ENCODE measurements at regions not wholly inside any gene's neighbourhood (a gene's known extent, or its start where the extent isn't known, plus 50 kb on each side); places are given as distances from the start of the nearest gene placed in this dataset.

GRCh38 chr22:49503896-49504521, 323.7 kb downstream of the BRD1 start:
- FAIRE-seq = no peak
- no peaks in the 10 kb centered on the region for H4K20me1 ChIP-seq (ENCODE audit: insufficient read depth, low read length)
- no peaks in the 10 kb centered on the region for H3K36me3 ChIP-seq (replicated peaks in 1 of 2; ENCODE audit: control insufficient read depth in 1 of 2, insufficient read depth in 2 of 2, low read length in 2 of 2)
- H3K79me2 ChIP-seq (ENCODE audit: insufficient read depth, low read length) = no peaks in the 10 kb centered on the region
- H3K9me3 ChIP-seq (ENCODE audit: low read length) = 0 out of 2 replicates have a peak, but pooled peaks cover 5% of the 10 kb centered on the region
- no peak for ATAC-seq
- H3K9ac ChIP-seq (ENCODE audit: insufficient read depth, low read depth, low read length) = no peak overlapping the region
- H3K27me3 ChIP-seq (ENCODE audit: control insufficient read depth in 1 of 2, insufficient read depth in 2 of 2, low read length in 2 of 2) = peaks cover 0 to 7% of the 10 kb centered on the region in 2 experiments; a peak in 2 of 5 replicates
- BruUV-seq (replicated peaks) = no TSS peak
- no peak overlapping the region for H2AFZ ChIP-seq (ENCODE audit: low read length)
- CTCF ChIA-PET (ENCODE audit: low intra/inter-chr PET ratio, low total read pairs) = no interaction called here
- peaks cover 12% of the 10 kb centered on the region for H3K4me1 ChIP-seq (ENCODE audit: insufficient read depth, low read length)
- POLR2A ChIA-PET = no interaction called here
- H3K27ac ChIP-seq (ENCODE audit: extremely low read length, insufficient read depth, low read length) = no peak overlapping the region
- DNase-seq (ENCODE audit: low spot score) = no peak
- 0% methylated on average over 6 of the region's 6 CpGs for WGBS (ENCODE audit: low lambda C conversion rate)
- no peak overlapping the region for H3K4me2 ChIP-seq (ENCODE audit: low read depth, low read length)
- TF ChIP-seq ZBTB7B (CRISPR knock-in tag; IDR thresholded peaks at IDR 0.05) = no peak
- in situ Hi-C loops (cut with HindIII; ENCODE audit: extremely low pct_ligation_motif_present, low pct_unique_long_range_greater_than_20kb) = no loop called here
- no peak overlapping the region for H3K4me3 ChIP-seq (replicated peaks in 1 of 3; ENCODE audit: insufficient read depth in 1 of 3, low read depth in 2 of 3, low read length in 3 of 3)
- intact Hi-C loops (cut with micrococcal nuclease; ENCODE audit: unreplicated experiment) = no loop called here

- BruUV-seq (replicated peaks) = no TSS peak
- H3K27me3 ChIP-seq (ENCODE audit: control insufficient read depth in 1 of 2, insufficient read depth in 2 of 2, low read length in 2 of 2) = peaks cover 0 to 7% of the 10 kb centered on the region in 2 experiments; a peak in 2 of 5 replicates
- H3K4me3 ChIP-seq (replicated peaks in 1 of 3; ENCODE audit: insufficient read depth in 1 of 3, low read depth in 2 of 3, low read length in 3 of 3) = no peak overlapping the region
- no peak overlapping the region for H3K27ac ChIP-seq (ENCODE audit: extremely low read length, insufficient read depth, low read length)
- TF ChIP-seq RCOR2 (CRISPR knock-in tag; IDR thresholded peaks at IDR 0.05) = no peak
- TF ChIP-seq ZNF17 (CRISPR knock-in tag; IDR thresholded peaks at IDR 0.05) = no peak
- TF ChIP-seq FLYWCH1 (CRISPR knock-in tag; IDR thresholded peaks at IDR 0.05) = no peak
- no peak for TF ChIP-seq ZNF34 (CRISPR knock-in tag; IDR thresholded peaks at IDR 0.05; ENCODE audit: borderline replicate concordance)
- no peak for TF ChIP-seq DMAP1 (CRISPR knock-in tag; IDR thresholded peaks at IDR 0.05)
- TF ChIP-seq, protein P1, sequence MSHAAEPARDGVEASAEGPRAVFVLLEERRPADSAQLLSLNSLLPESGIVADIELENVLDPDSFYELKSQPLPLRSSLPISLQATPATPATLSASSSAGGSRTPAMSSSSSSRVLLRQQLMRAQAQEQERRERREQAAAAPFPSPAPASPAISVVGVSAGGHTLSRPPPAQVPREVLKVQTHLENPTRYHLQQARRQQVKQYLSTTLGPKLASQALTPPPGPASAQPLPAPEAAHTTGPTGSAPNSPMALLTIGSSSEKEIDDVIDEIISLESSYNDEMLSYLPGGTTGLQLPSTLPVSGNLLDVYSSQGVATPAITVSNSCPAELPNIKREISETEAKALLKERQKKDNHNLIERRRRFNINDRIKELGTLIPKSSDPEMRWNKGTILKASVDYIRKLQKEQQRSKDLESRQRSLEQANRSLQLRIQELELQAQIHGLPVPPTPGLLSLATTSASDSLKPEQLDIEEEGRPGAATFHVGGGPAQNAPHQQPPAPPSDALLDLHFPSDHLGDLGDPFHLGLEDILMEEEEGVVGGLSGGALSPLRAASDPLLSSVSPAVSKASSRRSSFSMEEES (CRISPR knock-in tag; IDR thresholded peaks at IDR 0.05) = no peak
- no peak for TF ChIP-seq YY1 (IDR thresholded peaks at IDR 0.05; ENCODE audit: insufficient read depth, insufficient replicate concordance, low read depth, low read length)
- no peak for TF ChIP-seq ZSCAN21 (CRISPR knock-in tag; IDR thresholded peaks at IDR 0.05; ENCODE audit: borderline replicate concordance)
- TF ChIP-seq, protein P2, sequence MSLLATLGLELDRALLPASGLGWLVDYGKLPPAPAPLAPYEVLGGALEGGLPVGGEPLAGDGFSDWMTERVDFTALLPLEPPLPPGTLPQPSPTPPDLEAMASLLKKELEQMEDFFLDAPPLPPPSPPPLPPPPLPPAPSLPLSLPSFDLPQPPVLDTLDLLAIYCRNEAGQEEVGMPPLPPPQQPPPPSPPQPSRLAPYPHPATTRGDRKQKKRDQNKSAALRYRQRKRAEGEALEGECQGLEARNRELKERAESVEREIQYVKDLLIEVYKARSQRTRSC (CRISPR knock-in tag; IDR thresholded peaks at IDR 0.05; ENCODE audit: low read depth) = no peak
- TF ChIP-seq PAX8 (CRISPR knock-in tag; IDR thresholded peaks at IDR 0.05; ENCODE audit: borderline replicate concordance) = no peak
- TF ChIP-seq ZNF263 (CRISPR knock-in tag; IDR thresholded peaks at IDR 0.05) = no peak
- TF ChIP-seq CTCF (CRISPR knock-in tag; IDR thresholded peaks at IDR 0.05) = no peak
- no peak for TF ChIP-seq ZFX (CRISPR knock-in tag; IDR thresholded peaks at IDR 0.05; ENCODE audit: low read depth)
- TF ChIP-seq HMG20B (CRISPR knock-in tag; conservative IDR thresholded peaks at IDR 0.05) = no peak
- no peak for TF ChIP-seq ZNF75D (CRISPR knock-in tag; IDR thresholded peaks at IDR 0.05; ENCODE audit: borderline replicate concordance)
- ChIA-PET POLR2A (no interaction called here), CTCF (ENCODE audit: low intra/inter-chr PET ratio, low total read pairs) (no interaction called here)
- intact Hi-C loops (cut with micrococcal nuclease; ENCODE audit: unreplicated experiment) = no loop called here
- H3K9me3 ChIP-seq (ENCODE audit: low read length) = 0 out of 2 replicates have a peak, but pooled peaks cover 5% of the 10 kb centered on the region
- H3K4me2 ChIP-seq (ENCODE audit: low read depth, low read length) = no peak overlapping the region
- H3K4me1 ChIP-seq (ENCODE audit: insufficient read depth, low read length) = peaks cover 12% of the 10 kb centered on the region
- H3K9ac ChIP-seq (ENCODE audit: insufficient read depth, low read depth, low read length) = no peak overlapping the region
- H3K79me2 ChIP-seq (ENCODE audit: insufficient read depth, low read length) = no peaks in the 10 kb centered on the region
- no peaks in the 10 kb centered on the region for H4K20me1 ChIP-seq (ENCODE audit: insufficient read depth, low read length)
- 0% methylated on average over 1 of the region's 1 CpG for WGBS (ENCODE audit: low lambda C conversion rate)
- FAIRE-seq (no peak), ATAC-seq (no peak), DNase-seq (ENCODE audit: low spot score) (no peak)
- no peaks in the 10 kb centered on the region for H3K36me3 ChIP-seq (replicated peaks in 1 of 2; ENCODE audit: control insufficient read depth in 1 of 2, insufficient read depth in 2 of 2, low read length in 2 of 2)
- no peak overlapping the region for H2AFZ ChIP-seq (ENCODE audit: low read length)
- in situ Hi-C loops (cut with HindIII; ENCODE audit: extremely low pct_ligation_motif_present, low pct_unique_long_range_greater_than_20kb) = no loop called here
Observed at GRCh38 chr22:49503321-49503720, 324.4 kb downstream of the BRD1 start.

Data from HepG2 (cell line).